ENCODE measurements at regions not wholly inside any gene's neighbourhood (a gene's known extent, or its start where the extent isn't known, plus 50 kb on each side); places are given as distances from the start of the nearest gene placed in this dataset.

GRCh38 chr11:37643968-37644367, 1045.9 kb upstream of the RAG2 start:
- no peak for ATAC-seq
- H3K4me1 Mint-ChIP-seq = no peaks in the 10 kb centered on the region
- H3K9me3 Mint-ChIP-seq = peaks cover 2% of the 10 kb centered on the region
- no peaks in the 10 kb centered on the region for H3K27me3 Mint-ChIP-seq
- H3K36me3 Mint-ChIP-seq = no peaks in the 10 kb centered on the region
- H3K4me3 Mint-ChIP-seq = no peak overlapping the region
- H3K27ac Mint-ChIP-seq = no peak overlapping the region

GRCh38 chr11:37642296-37642695, 1044.3 kb upstream of the RAG2 start:
- no peaks in the 10 kb centered on the region for H3K36me3 Mint-ChIP-seq
- H3K4me3 Mint-ChIP-seq = no peak overlapping the region
- no peaks in the 10 kb centered on the region for H3K27me3 Mint-ChIP-seq
- no peaks in the 10 kb centered on the region for H3K4me1 Mint-ChIP-seq
- no peak for ATAC-seq
- no peak overlapping the region for H3K27ac Mint-ChIP-seq
- peaks cover 5% of the 10 kb centered on the region for H3K9me3 Mint-ChIP-seq

- no peaks in the 10 kb centered on the region for H3K4me1 Mint-ChIP-seq
- ATAC-seq = no peak
- no peaks in the 10 kb centered on the region for H3K27me3 Mint-ChIP-seq
- peaks cover 10% of the 10 kb centered on the region for H3K9me3 Mint-ChIP-seq
- no peaks in the 10 kb centered on the region for H3K36me3 Mint-ChIP-seq
- no peak overlapping the region for H3K4me3 Mint-ChIP-seq
- H3K27ac Mint-ChIP-seq = no peak overlapping the region
Measured at GRCh38 chr11:37632748-37633147, 1034.7 kb upstream of the RAG2 start.

DNA sequence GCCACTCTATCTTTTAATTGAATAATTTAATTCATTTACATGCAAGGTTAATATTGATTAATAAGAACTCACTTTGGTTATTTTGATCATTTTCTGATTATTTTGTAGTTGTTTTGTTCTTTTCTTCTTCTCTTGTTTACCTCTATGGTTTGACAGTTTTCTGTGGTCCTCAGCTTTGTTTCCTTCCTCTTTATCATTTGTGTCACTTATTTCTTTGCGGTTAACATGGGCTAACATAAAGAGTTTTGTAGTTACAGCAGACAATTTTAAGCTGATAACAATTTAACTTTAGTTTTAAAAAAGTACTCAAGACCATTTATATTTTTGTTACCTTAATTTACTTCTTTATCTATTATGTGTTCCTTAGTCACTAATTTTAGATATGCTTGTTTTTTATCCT, 1032.8 kb upstream of the RAG2 start:
- H3K36me3 Mint-ChIP-seq = no peaks in the 10 kb centered on the region
- no peak for ATAC-seq
- H3K4me3 Mint-ChIP-seq = no peak overlapping the region
- H3K27me3 Mint-ChIP-seq = no peaks in the 10 kb centered on the region
- peaks cover 12% of the 10 kb centered on the region for H3K9me3 Mint-ChIP-seq
- H3K27ac Mint-ChIP-seq = no peak overlapping the region
- H3K4me1 Mint-ChIP-seq = no peaks in the 10 kb centered on the region

DNA sequence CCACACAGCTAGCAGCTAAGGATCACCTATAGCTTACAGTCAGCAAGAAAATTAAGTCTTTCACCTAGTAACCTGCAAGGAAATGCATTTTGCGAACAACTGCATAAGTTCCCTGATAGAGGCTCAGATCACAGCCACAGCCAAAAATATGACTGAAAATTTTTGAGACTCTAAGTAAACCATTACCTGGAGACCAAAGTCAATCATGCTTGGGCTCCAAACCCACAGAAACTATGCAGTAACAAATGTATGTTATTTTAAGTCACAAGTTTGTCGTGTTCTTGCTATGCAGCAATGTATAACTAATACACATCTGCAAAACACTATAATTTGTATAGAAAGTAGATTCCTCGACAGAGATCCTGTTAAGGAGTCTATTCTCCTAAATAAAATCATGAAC, 1025.7 kb upstream of the RAG2 start:
- H3K36me3 Mint-ChIP-seq = no peaks in the 10 kb centered on the region
- H3K27me3 Mint-ChIP-seq = no peaks in the 10 kb centered on the region
- no peak for ATAC-seq
- H3K4me1 Mint-ChIP-seq = no peaks in the 10 kb centered on the region
- peaks cover 8% of the 10 kb centered on the region for H3K9me3 Mint-ChIP-seq
- no peak overlapping the region for H3K4me3 Mint-ChIP-seq
- H3K27ac Mint-ChIP-seq = no peak overlapping the region

GRCh38 chr11:37621662-37622061, 1023.6 kb upstream of the RAG2 start:
- no peak overlapping the region for H3K27ac Mint-ChIP-seq
- no peaks in the 10 kb centered on the region for H3K27me3 Mint-ChIP-seq
- no peak overlapping the region for H3K4me3 Mint-ChIP-seq
- no peak for ATAC-seq
- H3K4me1 Mint-ChIP-seq = no peaks in the 10 kb centered on the region
- no peaks in the 10 kb centered on the region for H3K36me3 Mint-ChIP-seq
- peaks cover 6% of the 10 kb centered on the region for H3K9me3 Mint-ChIP-seq

GRCh38 chr11:37616291-37616690, 1018.3 kb upstream of the RAG2 start:
- Mint-ChIP-seq H3K27ac (no peak overlapping the region), H3K9me3 (peaks cover 5% of the 10 kb centered on the region), H3K4me1 (no peaks in the 10 kb centered on the region), H3K27me3 (no peaks in the 10 kb centered on the region), H3K4me3 (no peak overlapping the region), H3K36me3 (no peaks in the 10 kb centered on the region)
- ATAC-seq = no peak

DNA sequence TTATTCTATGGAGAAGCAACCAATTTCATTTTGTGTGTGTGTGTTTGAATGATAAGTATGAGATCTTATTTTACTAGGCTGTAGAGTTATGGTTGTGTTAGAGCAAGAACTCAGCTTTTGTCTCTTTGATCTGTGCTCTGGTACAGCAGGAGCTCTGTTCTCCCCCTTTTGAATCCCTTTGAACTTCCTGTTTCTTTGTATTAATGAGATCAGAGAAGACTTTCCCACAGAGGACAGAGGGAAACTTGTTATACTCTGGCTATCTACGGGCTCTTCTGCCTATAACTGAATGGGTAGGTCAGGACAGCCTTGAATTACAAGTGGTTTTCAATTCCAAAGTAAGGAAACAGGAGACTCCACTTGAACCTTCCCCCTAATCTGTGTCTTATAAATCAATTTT, 1015.0 kb upstream of the RAG2 start:
- H3K27me3 Mint-ChIP-seq = no peaks in the 10 kb centered on the region
- H3K36me3 Mint-ChIP-seq = no peaks in the 10 kb centered on the region
- peaks cover 5% of the 10 kb centered on the region for H3K9me3 Mint-ChIP-seq

DNA sequence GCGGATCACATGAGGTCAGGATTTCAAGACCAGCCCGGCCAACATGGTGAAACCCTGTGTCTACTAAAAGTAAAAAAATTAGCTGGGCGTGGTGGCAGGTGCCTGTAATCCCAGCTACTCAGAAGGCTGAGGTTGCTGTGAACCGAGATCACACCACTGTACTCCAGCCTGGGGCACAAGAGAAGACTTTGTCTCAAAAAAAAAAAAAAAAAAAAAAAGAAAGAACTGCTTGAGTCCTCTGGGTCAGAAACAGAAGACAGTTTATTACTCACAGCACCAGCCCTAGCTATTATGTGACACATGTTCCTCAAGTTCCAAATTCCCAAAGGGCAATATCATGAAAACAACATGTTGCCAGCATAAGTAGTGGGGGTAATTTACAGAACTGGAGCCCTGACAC, 1014.1 kb upstream of the RAG2 start:
- H3K36me3 Mint-ChIP-seq = no peaks in the 10 kb centered on the region
- no peak for ATAC-seq
- no peak overlapping the region for H3K4me3 Mint-ChIP-seq
- no peak overlapping the region for H3K27ac Mint-ChIP-seq
- no peaks in the 10 kb centered on the region for H3K4me1 Mint-ChIP-seq
- H3K9me3 Mint-ChIP-seq = peaks cover 5% of the 10 kb centered on the region
- H3K27me3 Mint-ChIP-seq = no peaks in the 10 kb centered on the region

More for the DNA sequence above, 1015.0 kb upstream of the RAG2 start:
- no peak overlapping the region for H3K27ac Mint-ChIP-seq
- no peaks in the 10 kb centered on the region for H3K4me1 Mint-ChIP-seq
- H3K4me3 Mint-ChIP-seq = no peak overlapping the region
- ATAC-seq = no peak

GRCh38 chr11:37605229-37605628, 1007.2 kb upstream of the RAG2 start:
- no peaks in the 10 kb centered on the region for H3K4me1 Mint-ChIP-seq
- no peaks in the 10 kb centered on the region for H3K27me3 Mint-ChIP-seq
- ATAC-seq = no peak
- H3K9me3 Mint-ChIP-seq = peaks cover 14% of the 10 kb centered on the region
- no peaks in the 10 kb centered on the region for H3K36me3 Mint-ChIP-seq
- H3K27ac Mint-ChIP-seq = no peak overlapping the region
- H3K4me3 Mint-ChIP-seq = no peak overlapping the region

GRCh38 chr11:37598381-37598780, 1000.3 kb upstream of the RAG2 start:
- Mint-ChIP-seq H3K9me3 (peaks cover 14% of the 10 kb centered on the region), H3K4me1 (no peaks in the 10 kb centered on the region), H3K36me3 (no peaks in the 10 kb centered on the region)

GRCh38 chr11:37597776-37598175, 999.7 kb upstream of the RAG2 start:
- no peaks in the 10 kb centered on the region for H3K4me1 Mint-ChIP-seq
- H3K36me3 Mint-ChIP-seq = no peaks in the 10 kb centered on the region
- no peak overlapping the region for H3K4me3 Mint-ChIP-seq
- no peak overlapping the region for H3K27ac Mint-ChIP-seq
- no peaks in the 10 kb centered on the region for H3K27me3 Mint-ChIP-seq
- ATAC-seq = no peak
- peaks cover 10% of the 10 kb centered on the region for H3K9me3 Mint-ChIP-seq

More at GRCh38 chr11:37598381-37598780, 1000.3 kb upstream of the RAG2 start:
- no peak overlapping the region for H3K4me3 Mint-ChIP-seq
- H3K27ac Mint-ChIP-seq = no peak overlapping the region
- no peak for ATAC-seq
- no peaks in the 10 kb centered on the region for H3K27me3 Mint-ChIP-seq

GRCh38 chr11:37595845-37596244, 997.8 kb upstream of the RAG2 start:
- Mint-ChIP-seq H3K4me3 (no peak overlapping the region), H3K4me1 (no peaks in the 10 kb centered on the region), H3K9me3 (peaks cover 3% of the 10 kb centered on the region), H3K27me3 (no peaks in the 10 kb centered on the region), H3K36me3 (no peaks in the 10 kb centered on the region), H3K27ac (no peak overlapping the region)
- no peak for ATAC-seq

DNA sequence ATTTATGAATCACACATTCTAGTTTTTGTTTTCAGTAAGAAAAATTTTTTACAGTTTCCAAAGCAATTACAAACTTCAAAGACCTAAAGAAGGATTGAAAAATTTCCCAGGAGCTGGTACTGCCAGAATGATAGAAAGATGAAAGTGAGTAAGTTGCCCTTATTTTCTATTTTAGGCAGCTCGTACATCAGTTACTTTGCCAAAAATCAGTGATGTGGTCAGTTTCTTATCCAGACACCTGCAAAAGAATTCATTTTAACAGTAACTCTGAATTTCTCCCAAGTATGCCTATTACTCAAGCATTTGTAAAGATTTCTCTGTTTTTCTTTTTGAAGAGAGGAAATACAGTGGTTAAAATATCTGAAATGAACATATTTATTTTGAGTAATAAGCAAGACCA, 976.3 kb upstream of the RAG2 start:
- Mint-ChIP-seq H3K27me3 (no peaks in the 10 kb centered on the region), H3K36me3 (no peaks in the 10 kb centered on the region), H3K4me3 (no peak overlapping the region), H3K9me3 (peaks cover 2% of the 10 kb centered on the region), H3K27ac (no peak overlapping the region), H3K4me1 (no peaks in the 10 kb centered on the region)
- no peak for ATAC-seq

- H3K36me3 Mint-ChIP-seq = no peaks in the 10 kb centered on the region
- ATAC-seq = no peak
- H3K27me3 Mint-ChIP-seq = no peaks in the 10 kb centered on the region
- no peak overlapping the region for H3K4me3 Mint-ChIP-seq
- H3K27ac Mint-ChIP-seq = no peak overlapping the region
- H3K9me3 Mint-ChIP-seq = peaks cover 2% of the 10 kb centered on the region
- H3K4me1 Mint-ChIP-seq = no peaks in the 10 kb centered on the region
Measured at GRCh38 chr11:37572491-37573171, 974.6 kb upstream of the RAG2 start.

DNA sequence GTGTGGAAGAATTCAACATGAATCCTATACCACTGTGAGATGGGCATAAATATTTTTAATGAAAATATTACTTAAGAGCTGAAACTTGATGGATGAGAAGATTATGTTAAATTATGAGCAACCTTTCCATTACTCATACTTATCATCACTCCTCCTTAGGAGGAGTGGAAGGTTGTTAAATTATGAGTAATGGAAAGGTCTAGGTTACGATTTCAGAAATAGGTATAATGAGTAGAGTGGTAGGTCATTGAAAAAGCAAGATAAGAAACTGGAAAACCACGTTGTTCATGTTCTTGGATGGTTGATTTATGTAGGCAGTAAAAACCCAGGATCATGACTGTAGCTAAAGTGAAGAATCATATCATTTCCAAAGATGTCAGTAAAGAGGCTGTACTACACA, 973.2 kb upstream of the RAG2 start:
- H3K36me3 Mint-ChIP-seq = no peaks in the 10 kb centered on the region
- no peak overlapping the region for H3K4me3 Mint-ChIP-seq
- ATAC-seq = no peak
- H3K9me3 Mint-ChIP-seq = peaks cover 2% of the 10 kb centered on the region
- H3K27ac Mint-ChIP-seq = no peak overlapping the region
- no peaks in the 10 kb centered on the region for H3K27me3 Mint-ChIP-seq
- H3K4me1 Mint-ChIP-seq = no peaks in the 10 kb centered on the region

GRCh38 chr11:37560991-37561390, 963.0 kb upstream of the RAG2 start:
- Mint-ChIP-seq H3K27me3 (no peaks in the 10 kb centered on the region), H3K27ac (no peak overlapping the region), H3K9me3 (peaks cover 5% of the 10 kb centered on the region), H3K4me1 (no peaks in the 10 kb centered on the region), H3K4me3 (no peak overlapping the region), H3K36me3 (no peaks in the 10 kb centered on the region)
- no peak for ATAC-seq

Measured in stimulated activated memory B cell treated with anti-CD40 and anti-IgM and Interleukin-4, amounts not matched to agents 10 μg/mL and 1 μg/mL and 100 μg/mL, for 72 hours (primary cell).